K562 (cell line): ENCODE measurements at regions not wholly inside any gene's neighbourhood (a gene's known extent, or its start where the extent isn't known, plus 50 kb on each side); places are given as distances from the start of the nearest gene placed in this dataset.

Source experiments
- ATAC-seq: fragments of 200-7000 bp; cut with Tn5 transposase; 3 replicates; pipeline ENCODE4 v1.9.1; 2020; ENCODE audit warnings: moderate library complexity
- BruUV-seq: library from RNA; stranded (reverse); fragments of 400-500 nt; replicated peaks from 2 replicates; lab custom pipeline; 2021; lab: Mats Ljungman, UMichigan
- CTCF ChIA-PET: fragments of 300-600 bp; formaldehyde crosslinking; extraction: SDS; loops from one replicate; lab custom pipeline; 2021; ENCODE audit warnings: low intra/inter-chr PET ratio; lab: Yijun Ruan, JAX
- POLR2A ChIA-PET: fragments of 300-600, 350-650 bp; sonication (Branson Sonifier 250); formaldehyde crosslinking; extraction: SDS; loops from one replicate; lab custom pipeline; 2021; ENCODE audit warnings: antibody characterized with exemption, inconsistent platforms; lab: Yijun Ruan, JAX
- DNase-seq, 4 experiments: peaks; one replicate each; pipeline versions ENCODE4 v3.0.0 to v3.0.0-alpha.2; 2011 to 2018; ENCODE audit warnings: low spot score in 3 of 4, mixed read lengths in 3 of 4; ENCODE audit errors: extremely low read depth in 1 of 4
- FAIRE-seq: peaks from 2 replicates; lab custom pipeline; 2011; peaks lifted over from hg19 to GRCh38; lab: Jason Lieb, UNC
- H2AFZ ChIP-seq: 2 replicates; pipeline ENCODE4 v1.6.0; 2011; ENCODE audit warnings: low read depth, low read length, control low read depth, inconsistent platforms
- H3K27ac ChIP-seq: fragments of 200-600 bp; 3 replicates; pipeline ENCODE4 v1.8.0; 2011; ENCODE audit warnings: low read depth, mild to moderate bottlenecking, control low read depth, inconsistent platforms, low read length, moderate library complexity, mixed read lengths; ENCODE audit errors: extremely low read depth
- H3K27me3 ChIP-seq, 2 experiments: fragments of 300-600 bp in 1 of 2; 2 replicates in 1 of 2; 3 replicates in 1 of 2; pipeline versions ENCODE4 v1.6.0 to v1.8.0; 2011; ENCODE audit warnings: inconsistent platforms in 2 of 2, low read length in 2 of 2, mild to moderate bottlenecking in 1 of 2, mixed read lengths in 1 of 2, moderate library complexity in 1 of 2; ENCODE audit not compliant: control insufficient read depth in 2 of 2, insufficient read depth in 2 of 2
- H3K36me3 ChIP-seq: fragments of 300-600 bp; 3 replicates; pipeline ENCODE4 v1.8.0; 2011; ENCODE audit warnings: mild to moderate bottlenecking, low read length, inconsistent platforms; ENCODE audit not compliant: control insufficient read depth, insufficient read depth
- H3K4me1 ChIP-seq, 2 experiments: fragments of 200-600 bp in 1 of 2; replicated peaks in 1 of 2; 2 replicates in 1 of 2; 3 replicates in 1 of 2; pipeline versions ENCODE4 v1.5.1 to v1.8.0; 2011; ENCODE audit warnings: inconsistent platforms in 2 of 2, low read length in 2 of 2, mild to moderate bottlenecking in 1 of 2, mixed read lengths in 1 of 2, moderate library complexity in 1 of 2; ENCODE audit not compliant: control insufficient read depth in 2 of 2, insufficient read depth in 2 of 2
- H3K4me2 ChIP-seq: 2 replicates; pipeline ENCODE4 v1.6.1; 2011; ENCODE audit warnings: low read length, control low read depth, inconsistent platforms, mixed read lengths; ENCODE audit not compliant: insufficient read depth
- H3K4me3 ChIP-seq: fragments of 200-600 bp; sonication (generic), shearing (Covaris generic); 2 replicates; pipeline ENCODE4 v1.5.1; 2016; ENCODE audit warnings: control low read depth, inconsistent platforms
- H3K79me2 ChIP-seq: fragments of 200-600 bp; 3 replicates; pipeline ENCODE4 v1.8.0; 2011; ENCODE audit warnings: low read length, inconsistent platforms; ENCODE audit not compliant: control insufficient read depth, insufficient read depth
- H3K9ac ChIP-seq, 2 experiments: 2 replicates each; pipeline versions ENCODE4 v1.6.0 to v1.6.1; 2011; ENCODE audit warnings: low read depth in 2 of 2, low read length in 2 of 2, control low read depth in 1 of 2, inconsistent platforms in 1 of 2, mild to moderate bottlenecking in 1 of 2, mixed read lengths in 1 of 2; ENCODE audit not compliant: insufficient read depth in 1 of 2
- H3K9me1 ChIP-seq: one replicate; pipeline ENCODE4 v1.6.0; 2011; ENCODE audit warnings: inconsistent platforms, mild to moderate bottlenecking, low read length, moderate library complexity; ENCODE audit not compliant: control insufficient read depth, insufficient read depth
- H3K9me3 ChIP-seq: replicated peaks from 2 replicates; pipeline ENCODE4 v1.5.1; 2011; ENCODE audit warnings: low read depth, low read length, inconsistent platforms; ENCODE audit not compliant: control insufficient read depth, insufficient read depth
- H4K20me1 ChIP-seq: replicated peaks from 2 replicates; pipeline ENCODE4 v1.6.1; 2011; ENCODE audit warnings: low read length, inconsistent platforms, mixed read lengths; ENCODE audit not compliant: control insufficient read depth, insufficient read depth
- PBX2 ChIP-seq, 2 experiments: IDR thresholded peaks in 1 of 2; conservative IDR thresholded peaks in 1 of 2; 2 replicates each; pipeline ENCODE4 v1.6.1; 2016; ENCODE audit warnings: low read depth in 2 of 2, mild to moderate bottlenecking in 1 of 2, missing compliant biosample characterization in 1 of 2, missing genetic modification characterization in 1 of 2, moderate library complexity in 1 of 2
- ZBTB7A ChIP-seq: IDR thresholded peaks from 2 replicates; pipeline ENCODE4 v1.6.1; 2011; ENCODE audit warnings: low read depth, mild to moderate bottlenecking, low read length, moderate library complexity, borderline replicate concordance; ENCODE audit not compliant: control insufficient read depth
- WGBS: fragments of 100-300 bp; shearing (Covaris generic); methylation state at CpG from one replicate; pipeline ENCODE4 v1.1.6; 2016; ENCODE audit warnings: low coverage, mixed read lengths; ENCODE audit not compliant: insufficient coverage; ENCODE audit errors: missing lambda C conversion rate; 5-methylcytosine and 5-hydroxymethylcytosine counted together
- in situ Hi-C: fragments of 300-500 bp; cut with MboI; formaldehyde crosslinking; loops from 4 replicates; pipeline ENCODE4 v1.15.0; 2018; ENCODE audit warnings: inconsistent platforms, mixed read lengths
- intact Hi-C: fragments of 100-400 bp; cut with micrococcal nuclease; formaldehyde crosslinking; loops from 2 replicates; pipeline ENCODE4 v1.14.2; 2022

- CTCF ChIA-PET, result no interaction called here
These were observed 414.6 kb upstream of the TRIB2 start for GRCh38 chr2:12302140-12302539.

More at GRCh38 chr2:12302140-12302539, 414.6 kb upstream of the TRIB2 start:
- peaks cover 10% of the 10 kb centered on the region; the same call in 2 of the 3 replicates for H3K36me3 ChIP-seq
- peaks cover 10% of the 10 kb centered on the region for H3K79me2 ChIP-seq
- no peaks in the 10 kb centered on the region for H3K27me3 ChIP-seq
- H3K4me3 ChIP-seq, result no peak overlapping the region
- no peak overlapping the region for H3K27ac ChIP-seq
- no peak for TF ChIP-seq PBX2 (CRISPR knock-in tag; IDR thresholded peaks at IDR 0.05; ENCODE audit: low read depth)
- no peak for TF ChIP-seq PBX2 (tag; conservative IDR thresholded peaks at IDR 0.05; ENCODE audit: low read depth)
- TF ChIP-seq ZBTB7A, result no peak
- H3K9me3 ChIP-seq, result no peaks in the 10 kb centered on the region; the same call in 1 of the 2 replicates
- WGBS, result 95% methylated on average over 3 of the region's 3 CpGs
- peaks cover 0 to 14% of the 10 kb centered on the region in 2 experiments; a peak in 4 of 5 replicates for H3K4me1 ChIP-seq
- ATAC-seq (no peak), DNase-seq (no peak), FAIRE-seq (no peak)
- H3K9ac ChIP-seq, result no peak overlapping the region
- in situ Hi-C loops (no loop called here), intact Hi-C loops (no loop called here)
- no peak overlapping the region for H2AFZ ChIP-seq
- no peaks in the 10 kb centered on the region for H4K20me1 ChIP-seq
- POLR2A ChIA-PET, result interaction anchor here (0.9 to 1.2 kb wide), 2 partner anchors 9 to 15 kb away, joined by 3 read pairs; no protein-coding TSS in a partner anchor
- no peak overlapping the region for H3K4me2 ChIP-seq
- H3K9me1 ChIP-seq, result no peaks in the 10 kb centered on the region
- no TSS peak for BruUV-seq
